ENCODE measurements at regions not wholly inside any gene's neighbourhood (a gene's known extent, or its start where the extent isn't known, plus 50 kb on each side); places are given as distances from the start of the nearest gene placed in this dataset.

GRCh38 chr1:72557446-72558049, 275.2 kb upstream of the NEGR1 start:
- DNase-seq (no peak), ATAC-seq (ENCODE audit: low read depth in 2 of 2) (no peak)
- H3K4me1 Mint-ChIP-seq: no peaks in the 10 kb centered on the region
- H3K9me3 Mint-ChIP-seq: peaks cover 0 to 4% (median 0%) of the 10 kb centered on the region in 7 donors
- H3K36me3 Mint-ChIP-seq: no peaks in the 10 kb centered on the region
- H3K4me3 Mint-ChIP-seq: no peak overlapping the region
- no peaks in the 10 kb centered on the region for H3K27me3 Mint-ChIP-seq
- no peak overlapping the region for H3K27ac Mint-ChIP-seq

DNA sequence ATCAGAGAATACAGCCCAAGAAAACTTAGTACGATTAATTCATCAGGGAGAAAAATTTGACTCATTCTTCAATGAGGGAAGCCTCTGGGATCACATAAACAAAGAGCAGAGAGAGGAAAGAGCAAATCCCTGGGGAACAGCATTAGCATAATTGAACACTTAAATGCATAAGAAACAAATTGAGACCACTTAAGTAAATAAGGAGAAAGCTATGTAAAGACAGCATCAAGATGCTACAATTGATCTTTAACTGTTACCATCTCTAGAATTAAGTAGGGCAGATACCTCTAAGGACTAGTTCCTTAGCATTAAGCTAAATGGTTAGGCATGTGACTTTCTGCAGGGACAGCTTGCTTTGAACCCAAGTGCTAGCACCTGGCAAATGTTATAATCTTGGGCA, 265.1 kb upstream of the NEGR1 start:
- Mint-ChIP-seq H3K36me3 (no peaks in the 10 kb centered on the region), H3K27me3 (no peaks in the 10 kb centered on the region), H3K4me3 (no peak overlapping the region), H3K4me1 (no peaks in the 10 kb centered on the region), H3K9me3 (peaks cover 0 to 3% (median 0%) of the 10 kb centered on the region in 7 donors), H3K27ac (no peak overlapping the region)
- no peak for DNase-seq
- ATAC-seq (ENCODE audit: low read depth in 2 of 2): no peak

DNA sequence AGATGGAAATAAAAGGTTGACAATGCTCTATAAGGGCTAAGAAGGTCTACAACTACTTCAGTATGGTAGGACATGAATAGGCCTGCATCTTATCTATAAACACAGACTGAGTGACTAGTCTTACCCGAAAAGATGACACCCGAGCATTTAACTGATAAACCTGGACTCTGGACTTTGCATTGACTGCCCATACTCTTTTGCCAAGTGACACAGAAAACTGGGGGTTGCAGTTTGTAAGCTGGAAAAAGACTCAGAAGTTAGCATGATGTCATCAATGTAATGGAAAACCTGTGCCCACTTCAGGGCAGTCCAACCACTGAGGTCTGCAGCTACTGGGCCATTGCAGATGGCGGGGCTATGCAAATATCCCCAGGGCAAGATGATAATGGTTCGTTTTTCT, 258.3 kb upstream of the NEGR1 start:
- Mint-ChIP-seq H3K27me3 (no peaks in the 10 kb centered on the region), H3K4me1 (no peaks in the 10 kb centered on the region), H3K9me3 (no peaks in the 10 kb centered on the region), H3K27ac (no peak overlapping the region), H3K4me3 (no peak overlapping the region), H3K36me3 (no peaks in the 10 kb centered on the region)
- DNase-seq (no peak), ATAC-seq (ENCODE audit: low read depth in 2 of 2) (no peak)

GRCh38 chr1:72535470-72535869, 253.1 kb upstream of the NEGR1 start:
- no peak overlapping the region for H3K4me3 Mint-ChIP-seq
- H3K36me3 Mint-ChIP-seq: no peaks in the 10 kb centered on the region
- H3K27me3 Mint-ChIP-seq: no peaks in the 10 kb centered on the region
- H3K27ac Mint-ChIP-seq: no peak overlapping the region
- no peaks in the 10 kb centered on the region for H3K4me1 Mint-ChIP-seq
- peaks cover 0 to 4% (median 0%) of the 10 kb centered on the region in 7 donors for H3K9me3 Mint-ChIP-seq
- ATAC-seq (ENCODE audit: low read depth in 2 of 2) (no peak), DNase-seq (no peak)

- H3K27me3 Mint-ChIP-seq: no peaks in the 10 kb centered on the region
Measured at GRCh38 chr1:72530646-72531045, 248.3 kb upstream of the NEGR1 start.

GRCh38 chr1:72526926-72527325, 244.6 kb upstream of the NEGR1 start:
- peaks cover 0 to 2% (median 0%) of the 10 kb centered on the region in 7 donors for H3K9me3 Mint-ChIP-seq
- no peaks in the 10 kb centered on the region for H3K4me1 Mint-ChIP-seq
- no peak overlapping the region for H3K4me3 Mint-ChIP-seq
- DNase-seq: no peak
- no peaks in the 10 kb centered on the region for H3K27me3 Mint-ChIP-seq
- ATAC-seq (ENCODE audit: low read depth in 2 of 2): no peak
- no peaks in the 10 kb centered on the region for H3K36me3 Mint-ChIP-seq
- no peak overlapping the region for H3K27ac Mint-ChIP-seq

More at GRCh38 chr1:72530646-72531045, 248.3 kb upstream of the NEGR1 start:
- ATAC-seq (ENCODE audit: low read depth in 2 of 2) (no peak), DNase-seq (no peak)
- Mint-ChIP-seq H3K27ac (no peak overlapping the region), H3K4me3 (no peak overlapping the region), H3K9me3 (peaks cover 0 to 4% (median 0%) of the 10 kb centered on the region in 7 donors), H3K36me3 (no peaks in the 10 kb centered on the region), H3K4me1 (no peaks in the 10 kb centered on the region)

DNA sequence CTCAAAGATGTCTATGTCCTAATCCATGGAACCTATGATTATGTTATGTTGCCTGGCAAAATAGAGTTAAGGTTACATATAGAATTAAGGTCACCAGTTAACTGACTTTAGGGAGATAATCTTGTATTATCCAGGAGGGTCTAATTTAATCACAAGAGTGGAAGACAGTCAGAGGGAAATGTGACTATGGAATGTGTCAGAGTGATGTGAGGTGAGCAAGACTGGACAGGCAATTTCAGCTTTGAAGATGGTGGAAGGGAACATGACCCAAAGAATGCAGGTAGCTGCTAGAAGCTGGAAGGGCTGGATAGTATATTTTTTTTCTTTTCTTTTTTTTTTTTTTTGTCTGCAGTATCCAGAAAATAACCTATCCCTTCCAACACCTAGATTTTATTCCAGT, 241.7 kb upstream of the NEGR1 start:
- DNase-seq (no peak), ATAC-seq (ENCODE audit: low read depth in 2 of 2) (no peak)
- Mint-ChIP-seq H3K27me3 (no peaks in the 10 kb centered on the region), H3K27ac (no peak overlapping the region), H3K4me3 (no peak overlapping the region), H3K36me3 (no peaks in the 10 kb centered on the region), H3K9me3 (no peaks in the 10 kb centered on the region), H3K4me1 (no peaks in the 10 kb centered on the region)

GRCh38 chr1:72521659-72522058, 239.3 kb upstream of the NEGR1 start:
- H3K27me3 Mint-ChIP-seq: no peaks in the 10 kb centered on the region
- H3K4me1 Mint-ChIP-seq: no peaks in the 10 kb centered on the region
- H3K36me3 Mint-ChIP-seq: no peaks in the 10 kb centered on the region
- no peak overlapping the region for H3K4me3 Mint-ChIP-seq
- DNase-seq (no peak), ATAC-seq (ENCODE audit: low read depth in 2 of 2) (no peak)
- H3K27ac Mint-ChIP-seq: no peak overlapping the region
- no peaks in the 10 kb centered on the region for H3K9me3 Mint-ChIP-seq

DNA sequence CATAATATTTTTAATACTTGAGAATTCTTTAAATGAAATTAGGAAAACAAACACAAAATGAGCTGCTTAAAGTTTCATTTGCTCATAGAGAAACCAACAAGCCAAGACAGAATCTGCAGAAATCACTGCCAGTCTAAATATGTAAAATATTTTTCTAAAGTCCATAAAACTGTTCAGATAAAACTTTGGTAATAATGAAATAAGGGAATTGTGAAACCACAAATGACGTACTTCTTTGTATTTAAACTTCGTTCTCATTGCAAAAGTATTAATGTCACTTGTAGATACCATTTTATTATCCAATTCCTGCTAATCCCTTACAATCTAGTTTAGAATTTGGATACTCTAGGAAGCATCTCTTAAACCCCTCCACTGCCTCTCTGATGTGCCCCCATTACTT, 234.5 kb upstream of the NEGR1 start:
- no peak for DNase-seq
- no peak for ATAC-seq (ENCODE audit: low read depth in 2 of 2)
- Mint-ChIP-seq H3K4me3 (no peak overlapping the region), H3K27me3 (no peaks in the 10 kb centered on the region), H3K9me3 (no peaks in the 10 kb centered on the region), H3K36me3 (no peaks in the 10 kb centered on the region), H3K4me1 (no peaks in the 10 kb centered on the region), H3K27ac (no peak overlapping the region)

DNA sequence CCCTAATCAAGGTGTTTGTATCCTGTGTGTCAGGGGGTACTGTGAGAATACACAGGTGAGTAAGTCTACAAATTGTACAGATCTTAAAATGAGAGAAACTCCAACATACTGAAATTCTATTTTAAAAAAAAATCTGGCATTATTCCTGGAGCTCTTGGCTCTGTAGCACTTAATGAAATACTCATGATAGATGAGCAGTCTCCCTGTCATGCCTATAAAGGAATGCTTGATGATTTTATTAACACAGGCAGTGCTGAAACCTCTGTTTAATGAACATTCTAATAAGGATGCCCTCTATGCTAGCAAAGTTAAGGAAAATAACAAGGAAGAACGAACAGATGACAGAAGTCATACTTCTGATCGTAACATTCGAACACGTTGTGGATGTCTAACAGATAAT, 233.9 kb upstream of the NEGR1 start:
- ATAC-seq (ENCODE audit: low read depth in 2 of 2) (no peak), DNase-seq (no peak)
- Mint-ChIP-seq H3K9me3 (no peaks in the 10 kb centered on the region), H3K4me1 (no peaks in the 10 kb centered on the region), H3K36me3 (no peaks in the 10 kb centered on the region), H3K4me3 (no peak overlapping the region), H3K27me3 (no peaks in the 10 kb centered on the region), H3K27ac (no peak overlapping the region)

DNA sequence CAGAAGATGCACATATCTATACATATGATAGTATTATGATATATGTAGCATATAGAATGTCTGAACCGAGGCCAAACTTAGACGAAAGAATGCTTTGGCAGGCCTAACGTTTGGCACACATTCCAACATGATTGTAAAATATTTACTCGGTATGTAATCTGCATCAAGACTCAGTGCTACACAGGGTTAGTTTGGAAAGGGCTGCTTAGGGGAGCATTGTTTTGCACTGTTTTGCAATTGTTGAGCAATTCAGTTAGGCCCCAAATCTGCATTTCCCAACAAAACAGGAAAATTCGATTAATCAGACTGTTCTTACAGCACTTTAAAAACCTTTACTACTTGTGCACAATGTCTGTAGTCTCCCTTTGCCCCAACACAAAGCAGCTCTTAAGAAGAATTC, 216.0 kb upstream of the NEGR1 start:
- no peak overlapping the region for H3K4me3 Mint-ChIP-seq
- H3K4me1 Mint-ChIP-seq: no peaks in the 10 kb centered on the region
- no peak for ATAC-seq (ENCODE audit: low read depth in 2 of 2)
- no peak for DNase-seq
- no peaks in the 10 kb centered on the region for H3K27me3 Mint-ChIP-seq
- no peaks in the 10 kb centered on the region for H3K36me3 Mint-ChIP-seq
- peaks cover 0 to 4% (median 0%) of the 10 kb centered on the region in 7 donors for H3K9me3 Mint-ChIP-seq
- H3K27ac Mint-ChIP-seq: no peak overlapping the region

GRCh38 chr1:72489801-72490200, 207.5 kb upstream of the NEGR1 start:
- Mint-ChIP-seq H3K4me1 (no peaks in the 10 kb centered on the region), H3K4me3 (no peak overlapping the region), H3K9me3 (peaks cover 0 to 4% (median 0%) of the 10 kb centered on the region in 7 donors), H3K27ac (no peak overlapping the region), H3K36me3 (no peaks in the 10 kb centered on the region), H3K27me3 (no peaks in the 10 kb centered on the region)
- ATAC-seq (ENCODE audit: low read depth in 2 of 2): no peak
- no peak for DNase-seq

GRCh38 chr1:72485801-72486200, 203.5 kb upstream of the NEGR1 start:
- ATAC-seq (ENCODE audit: low read depth in 2 of 2) (no peak), DNase-seq (no peak)
- no peak overlapping the region for H3K27ac Mint-ChIP-seq
- no peaks in the 10 kb centered on the region for H3K4me1 Mint-ChIP-seq
- H3K27me3 Mint-ChIP-seq: no peaks in the 10 kb centered on the region
- H3K4me3 Mint-ChIP-seq: no peak overlapping the region
- peaks cover 0 to 3% (median 0%) of the 10 kb centered on the region in 7 donors for H3K9me3 Mint-ChIP-seq
- no peaks in the 10 kb centered on the region for H3K36me3 Mint-ChIP-seq

DNA sequence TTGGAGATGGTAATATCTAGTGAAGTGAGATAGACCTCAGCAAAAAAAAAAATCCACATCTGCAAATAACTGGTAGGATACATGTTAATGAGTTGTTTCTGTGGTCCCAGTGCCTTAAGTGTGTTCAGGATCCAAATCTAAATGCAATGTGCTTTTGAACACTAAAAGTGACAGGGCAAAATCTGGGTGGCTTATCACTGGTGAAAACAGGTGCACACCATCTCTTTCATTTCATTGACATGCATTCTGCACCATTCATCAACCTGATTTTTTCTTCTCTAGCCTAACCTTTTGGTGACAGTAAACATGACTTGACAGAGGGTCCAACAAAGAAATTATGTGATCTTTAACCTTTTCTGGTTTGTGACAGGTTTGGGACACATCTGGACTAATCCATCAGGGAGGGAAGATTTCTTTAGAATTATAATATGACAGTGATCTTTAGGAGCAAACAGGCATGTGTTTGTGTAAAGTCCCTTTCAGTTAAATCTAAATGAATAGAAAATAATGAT, 201.6 kb upstream of the NEGR1 start:
- no peak overlapping the region for H3K4me3 Mint-ChIP-seq
- H3K9me3 Mint-ChIP-seq: peaks cover under 1 to 18% (median 7%) of the 10 kb centered on the region in 7 donors
- DNase-seq (no peak), ATAC-seq (ENCODE audit: low read depth in 2 of 2) (no peak)
- H3K27ac Mint-ChIP-seq: no peak overlapping the region
- no peaks in the 10 kb centered on the region for H3K36me3 Mint-ChIP-seq
- no peaks in the 10 kb centered on the region for H3K27me3 Mint-ChIP-seq
- H3K4me1 Mint-ChIP-seq: no peaks in the 10 kb centered on the region

Data from naive B cell (primary cell).